Peyer's patch (tissue), 4 donors: ENCODE measurements at regions not wholly inside any gene's neighbourhood (a gene's known extent, or its start where the extent isn't known, plus 50 kb on each side); places are given as distances from the start of the nearest gene placed in this dataset.

Experiments
- DNase-seq, 3 donors: peaks; one replicate each; pipeline ENCODE4 v3.0.0-alpha.2; 2017 to 2019
- H3K27ac ChIP-seq, 4 donors: fragments of 200-600 bp; sonication (generic); one replicate each; pipeline ENCODE4 v1.5.1; 2016 to 2019
- H3K27me3 ChIP-seq, 2 donors: fragments of 200-600 bp; sonication (generic); one replicate each; pipeline ENCODE4 v1.5.1; 2019
- H3K36me3 ChIP-seq, 3 donors: fragments of 200-600 bp; sonication (generic); one replicate each; pipeline ENCODE4 v1.5.1; 2016 to 2019
- H3K4me1 ChIP-seq, 4 donors: fragments of 200-600 bp; sonication (generic); one replicate each; pipeline ENCODE4 v1.5.1; 2016 to 2019
- H3K4me3 ChIP-seq, 4 donors: fragments of 200-600 bp; sonication (generic); 1 replicate in 3 of 4; 2 replicates in 1 of 4; pipeline ENCODE4 v1.5.1; 2016 to 2019; ENCODE audit warnings: mild to moderate bottlenecking in 1 of 4
- H3K9me3 ChIP-seq, 4 donors: fragments of 200-600 bp; sonication (generic); one replicate each; pipeline ENCODE4 v1.5.1; 2016 to 2019; ENCODE audit warnings: mild to moderate bottlenecking in 1 of 4
- POLR2A ChIP-seq, 2 donors: fragments of 450-650 bp; IDR thresholded peaks; one replicate each; pipeline ENCODE4 v1.5.1; 2017; ENCODE audit warnings: antibody characterized with exemption in 2 of 2, mild to moderate bottlenecking in 2 of 2, moderate library complexity in 2 of 2
- TF ChIP-seq, protein P1 (sequence below), 6 experiments: fragments of 450-650 bp in 4 of 6; fragments of 200-600 bp in 2 of 6; sonication (generic) in 1 of 6; IDR thresholded peaks; one replicate each; pipeline ENCODE4 v1.5.1; 2017 to 2019; ENCODE audit warnings: antibody characterized with exemption in 6 of 6, mild to moderate bottlenecking in 3 of 6, moderate library complexity in 1 of 6

- Histone ChIP-seq H3K27me3 (no peaks in the 10 kb centered on the region), H3K4me3 (no peak overlapping the region), H3K36me3 (no peaks in the 10 kb centered on the region), H3K27ac (no peak overlapping the region), H3K9me3 (no peaks in the 10 kb centered on the region), H3K4me1 (no peaks in the 10 kb centered on the region)
- no peak for DNase-seq
- TF ChIP-seq POLR2A (IDR thresholded peaks at IDR 0.05) = no peak
- TF ChIP-seq, protein P1, sequence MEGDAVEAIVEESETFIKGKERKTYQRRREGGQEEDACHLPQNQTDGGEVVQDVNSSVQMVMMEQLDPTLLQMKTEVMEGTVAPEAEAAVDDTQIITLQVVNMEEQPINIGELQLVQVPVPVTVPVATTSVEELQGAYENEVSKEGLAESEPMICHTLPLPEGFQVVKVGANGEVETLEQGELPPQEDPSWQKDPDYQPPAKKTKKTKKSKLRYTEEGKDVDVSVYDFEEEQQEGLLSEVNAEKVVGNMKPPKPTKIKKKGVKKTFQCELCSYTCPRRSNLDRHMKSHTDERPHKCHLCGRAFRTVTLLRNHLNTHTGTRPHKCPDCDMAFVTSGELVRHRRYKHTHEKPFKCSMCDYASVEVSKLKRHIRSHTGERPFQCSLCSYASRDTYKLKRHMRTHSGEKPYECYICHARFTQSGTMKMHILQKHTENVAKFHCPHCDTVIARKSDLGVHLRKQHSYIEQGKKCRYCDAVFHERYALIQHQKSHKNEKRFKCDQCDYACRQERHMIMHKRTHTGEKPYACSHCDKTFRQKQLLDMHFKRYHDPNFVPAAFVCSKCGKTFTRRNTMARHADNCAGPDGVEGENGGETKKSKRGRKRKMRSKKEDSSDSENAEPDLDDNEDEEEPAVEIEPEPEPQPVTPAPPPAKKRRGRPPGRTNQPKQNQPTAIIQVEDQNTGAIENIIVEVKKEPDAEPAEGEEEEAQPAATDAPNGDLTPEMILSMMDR (IDR thresholded peaks at IDR 0.05) = no peak
Measured at GRCh38 chr6:23424584-23424983, 701.4 kb upstream of the NRSN1 start.

GRCh38 chr6:23435126-23435525 lies 690.9 kb upstream of the NRSN1 start:
- no peaks in the 10 kb centered on the region for H3K27me3 ChIP-seq
- H3K4me3 ChIP-seq = no peak overlapping the region
- H3K27ac ChIP-seq = no peak overlapping the region
- no peaks in the 10 kb centered on the region for H3K36me3 ChIP-seq
- no peak for TF ChIP-seq POLR2A (IDR thresholded peaks at IDR 0.05)
- TF ChIP-seq, protein P1 (IDR thresholded peaks at IDR 0.05) = no peak
- DNase-seq = no peak
- H3K9me3 ChIP-seq = no peaks in the 10 kb centered on the region
- no peaks in the 10 kb centered on the region for H3K4me1 ChIP-seq

GRCh38 chr6:23435798-23436197 lies 690.2 kb upstream of the NRSN1 start:
- DNase-seq = no peak
- Histone ChIP-seq H3K9me3 (no peaks in the 10 kb centered on the region), H3K4me3 (no peak overlapping the region), H3K4me1 (no peaks in the 10 kb centered on the region), H3K27ac (no peak overlapping the region), H3K27me3 (no peaks in the 10 kb centered on the region), H3K36me3 (no peaks in the 10 kb centered on the region)
- TF ChIP-seq, protein P1 (IDR thresholded peaks at IDR 0.05) = no peak
- TF ChIP-seq POLR2A (IDR thresholded peaks at IDR 0.05) = no peak

DNA sequence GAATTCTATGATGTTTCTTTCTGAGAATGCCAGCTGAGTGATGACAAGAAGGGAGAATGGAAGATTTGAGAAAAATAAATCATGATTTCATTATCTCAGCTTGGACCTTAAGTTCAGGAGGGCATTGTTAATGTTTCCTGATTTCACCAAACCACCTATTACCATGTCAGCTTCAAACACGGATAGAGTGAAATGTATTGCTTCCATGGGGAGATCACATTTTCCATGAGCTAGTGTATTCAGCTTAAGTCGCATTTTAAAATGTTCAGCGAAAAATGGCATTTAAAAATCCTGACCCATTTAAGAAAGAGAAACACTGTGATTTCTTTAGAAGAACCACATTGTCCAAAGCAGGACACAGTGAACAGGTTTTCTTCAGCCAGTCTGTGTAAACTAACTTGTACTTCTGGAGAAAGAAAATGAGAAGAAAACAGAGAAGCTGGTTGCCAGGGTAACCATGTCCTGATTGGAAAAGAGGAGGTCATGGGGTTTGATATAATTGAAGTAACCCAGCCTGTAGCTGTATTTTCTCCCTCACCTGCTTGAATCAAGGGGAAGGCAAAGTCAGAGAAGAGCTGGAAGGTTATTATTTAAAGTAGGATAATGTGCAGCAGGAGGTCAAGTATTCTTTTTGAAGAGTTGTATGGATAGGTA lies 684.1 kb upstream of the NRSN1 start:
- TF ChIP-seq, protein P1 (IDR thresholded peaks at IDR 0.05) = no peak
- TF ChIP-seq POLR2A (IDR thresholded peaks at IDR 0.05) = no peak

DNA sequence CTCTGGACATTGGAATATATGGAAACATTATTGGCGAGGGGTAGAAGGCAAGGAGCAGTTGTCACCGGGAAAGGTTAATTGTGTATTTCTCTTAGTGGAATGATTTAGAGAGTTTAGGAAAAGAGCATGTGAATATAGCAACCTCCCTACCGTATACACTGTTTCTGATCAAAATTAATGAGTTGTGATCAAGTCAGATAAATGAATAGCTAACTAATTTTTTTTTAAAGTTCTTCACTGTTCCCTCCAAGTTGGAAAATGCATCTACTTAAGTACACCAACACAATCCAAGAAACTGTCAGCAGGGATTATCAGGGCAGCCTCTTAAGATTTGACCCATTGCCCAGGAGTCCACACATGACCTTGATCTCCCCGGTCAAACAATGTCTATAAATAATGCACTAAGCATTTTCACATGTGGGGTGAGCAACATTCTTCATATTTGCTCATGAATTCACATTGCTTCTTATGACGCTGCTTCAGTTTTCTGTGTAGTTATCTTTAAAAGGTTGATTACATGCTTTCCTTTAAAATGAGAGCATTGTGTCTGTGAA lies 680.8 kb upstream of the NRSN1 start:
- no peak overlapping the region for H3K27ac ChIP-seq
- no peaks in the 10 kb centered on the region for H3K4me1 ChIP-seq
- H3K27me3 ChIP-seq = no peaks in the 10 kb centered on the region
- no peaks in the 10 kb centered on the region for H3K36me3 ChIP-seq
- no peaks in the 10 kb centered on the region for H3K9me3 ChIP-seq
- no peak for DNase-seq
- H3K4me3 ChIP-seq = no peak overlapping the region
- TF ChIP-seq, protein P1 (IDR thresholded peaks at IDR 0.05) = no peak
- no peak for TF ChIP-seq POLR2A (IDR thresholded peaks at IDR 0.05)

More for the DNA sequence above, 684.1 kb upstream of the NRSN1 start:
- Histone ChIP-seq H3K4me3 (no peak overlapping the region), H3K4me1 (no peaks in the 10 kb centered on the region), H3K9me3 (no peaks in the 10 kb centered on the region), H3K36me3 (no peaks in the 10 kb centered on the region), H3K27ac (no peak overlapping the region), H3K27me3 (no peaks in the 10 kb centered on the region)
- no peak for DNase-seq
